DOHH2 (cell line): ENCODE measurements at regions not wholly inside any gene's neighbourhood (a gene's known extent, or its start where the extent isn't known, plus 50 kb on each side); places are given as distances from the start of the nearest gene placed in this dataset.

ENCODE experiments used
- CTCF ChIP-seq: fragments of 200-600 bp; sonication (generic); IDR thresholded peaks from one replicate; pipeline ENCODE4 v1.5.1; 2014; ENCODE audit warnings: antibody characterized with exemption, mild to moderate bottlenecking, low read depth, low read length; ENCODE audit not compliant: poor library complexity, severe bottlenecking
- EZH2phosphoT487 ChIP-seq: fragments of 200-600 bp; sonication (generic); IDR thresholded peaks from 2 replicates; pipeline ENCODE4 v1.6.1; 2017; ENCODE audit warnings: borderline replicate concordance, mild to moderate bottlenecking, antibody characterized with exemption, low read length, moderate library complexity, mixed read lengths

- TF ChIP-seq CTCF (no peak), EZH2phosphoT487 (no peak)
Measured at GRCh38 chr10:123500110-123500509, 166.0 kb upstream of the GPR26 start.
